MM.1S (cell line): ENCODE measurements at regions not wholly inside any gene's neighbourhood (a gene's known extent, or its start where the extent isn't known, plus 50 kb on each side); places are given as distances from the start of the nearest gene placed in this dataset.

Experiments
- DNase-seq: peaks from one replicate; pipeline ENCODE4 v3.0.0-alpha.2; 2015
- H2AFZ ChIP-seq: fragments of 300-600 bp; sonication (generic); 2 replicates; pipeline ENCODE4 v1.6.0; 2016; ENCODE audit warnings: antibody characterized with exemption, low read length
- H3F3A ChIP-seq: fragments of 300-600 bp; sonication (generic); 2 replicates; pipeline ENCODE4 v1.6.1; 2016; ENCODE audit warnings: mild to moderate bottlenecking, antibody characterized with exemption, low read length, moderate library complexity, mixed read lengths; ENCODE audit not compliant: insufficient read depth
- H3K27ac ChIP-seq: fragments of 300-600 bp; sonication (generic); 2 replicates; pipeline ENCODE4 v1.5.1; 2016; ENCODE audit warnings: mild to moderate bottlenecking, low read length
- H3K27me3 ChIP-seq: fragments of 300-600 bp; sonication (generic); replicated peaks from 2 replicates; pipeline ENCODE4 v1.6.0; 2016; ENCODE audit warnings: low read length; ENCODE audit not compliant: insufficient read depth
- H3K36me3 ChIP-seq: fragments of 300-600 bp; sonication (generic); replicated peaks from 2 replicates; pipeline ENCODE4 v1.6.1; 2016; ENCODE audit warnings: mild to moderate bottlenecking, low read length, mixed read lengths; ENCODE audit not compliant: insufficient read depth
- H3K4me1 ChIP-seq: fragments of 300-600 bp; sonication (generic); 2 replicates; pipeline ENCODE4 v1.6.1; 2016; ENCODE audit warnings: low read length, mixed read lengths
- H3K4me2 ChIP-seq: fragments of 300-600 bp; sonication (generic); 2 replicates; pipeline ENCODE4 v1.6.0; 2016; ENCODE audit warnings: low read depth, low read length
- H3K4me3 ChIP-seq: fragments of 300-600 bp; sonication (generic); 2 replicates; pipeline ENCODE4 v1.5.1; 2016; ENCODE audit warnings: low read length, mixed read lengths
- H3K79me2 ChIP-seq: fragments of 300-600 bp; sonication (generic); 2 replicates; pipeline ENCODE4 v1.6.1; 2016; ENCODE audit warnings: mixed run types, low read length, mixed read lengths
- H3K9ac ChIP-seq: fragments of 300-600 bp; sonication (generic); 2 replicates; pipeline ENCODE4 v1.6.1; 2016; ENCODE audit warnings: low read length, mixed read lengths
- H3K9me2 ChIP-seq: fragments of 300-600 bp; sonication (generic); replicated peaks from 2 replicates; pipeline ENCODE4 v1.6.1; 2016; ENCODE audit warnings: mild to moderate bottlenecking, low read length, mixed read lengths; ENCODE audit not compliant: insufficient read depth
- H3K9me3 ChIP-seq: fragments of 300-600 bp; sonication (generic); replicated peaks from 2 replicates; pipeline ENCODE4 v1.6.1; 2016; ENCODE audit warnings: mild to moderate bottlenecking, low read length, mixed read lengths; ENCODE audit not compliant: insufficient read depth
- H4K20me1 ChIP-seq: fragments of 300-600 bp; sonication (generic); 2 replicates; pipeline ENCODE4 v1.6.1; 2016; ENCODE audit warnings: mild to moderate bottlenecking, low read length, moderate library complexity, mixed read lengths; ENCODE audit not compliant: insufficient read depth
- CTCF ChIP-seq: fragments of 300-600 bp; sonication (generic); IDR thresholded peaks from 2 replicates; pipeline ENCODE4 v1.5.1; 2016; ENCODE audit warnings: antibody characterized with exemption, low read length, mixed read lengths
- EZH2 ChIP-seq: fragments of 300-600 bp; sonication (generic); optimal IDR thresholded peaks from 2 replicates; pipeline ENCODE3; 2017; ENCODE audit warnings: low read depth, mild to moderate bottlenecking, antibody characterized with exemption, low read length, mixed read lengths
- EZH2phosphoT487 ChIP-seq: fragments of 300-600 bp; sonication (generic); IDR thresholded peaks from 2 replicates; pipeline ENCODE4 v1.6.1; 2018; ENCODE audit warnings: antibody characterized with exemption, low read length

GRCh38 chr4:156198511-156198910, 244.8 kb upstream of the CTSO start:
- Histone ChIP-seq H3K9me3 (no peaks in the 10 kb centered on the region), H3K4me1 (peaks cover 10% of the 10 kb centered on the region), H3F3A (peaks cover 4% of the 10 kb centered on the region; the same call in 1 of the 2 replicates), H4K20me1 (no peaks in the 10 kb centered on the region), H3K9ac (no peak overlapping the region), H2AFZ (no peak overlapping the region), H3K36me3 (no peaks in the 10 kb centered on the region), H3K79me2 (no peaks in the 10 kb centered on the region), H3K4me2 (no peak overlapping the region), H3K27ac (no peak overlapping the region), H3K4me3 (no peak overlapping the region), H3K27me3 (no peaks in the 10 kb centered on the region), H3K9me2 (no peaks in the 10 kb centered on the region)
- no peak for TF ChIP-seq EZH2
- no peak for TF ChIP-seq EZH2phosphoT487
- no peak for TF ChIP-seq CTCF
- DNase-seq = no peak

GRCh38 chr4:156197216-156197615, 243.6 kb upstream of the CTSO start:
- Histone ChIP-seq H2AFZ (no peak overlapping the region), H3K9ac (no peak overlapping the region), H3K9me2 (no peaks in the 10 kb centered on the region), H3K4me1 (peaks cover 20% of the 10 kb centered on the region), H4K20me1 (no peaks in the 10 kb centered on the region), H3K27ac (no peak overlapping the region), H3K4me2 (no peak overlapping the region), H3F3A (peaks cover 5% of the 10 kb centered on the region; the same call in 1 of the 2 replicates), H3K9me3 (no peaks in the 10 kb centered on the region), H3K4me3 (no peak overlapping the region), H3K36me3 (no peaks in the 10 kb centered on the region), H3K27me3 (no peaks in the 10 kb centered on the region), H3K79me2 (no peaks in the 10 kb centered on the region)
- DNase-seq = no peak
- TF ChIP-seq EZH2phosphoT487 = no peak
- TF ChIP-seq CTCF = no peak
- TF ChIP-seq EZH2 = no peak

- H3K4me3 ChIP-seq = no peak overlapping the region
- H2AFZ ChIP-seq = no peak overlapping the region
- peaks cover 5% of the 10 kb centered on the region; the same call in 1 of the 2 replicates for H3F3A ChIP-seq
- no peak overlapping the region for H3K27ac ChIP-seq
- no peaks in the 10 kb centered on the region for H3K27me3 ChIP-seq
- no peaks in the 10 kb centered on the region for H3K9me2 ChIP-seq
- H3K36me3 ChIP-seq = no peaks in the 10 kb centered on the region
- no peaks in the 10 kb centered on the region for H4K20me1 ChIP-seq
- no peak for DNase-seq
- no peak overlapping the region for H3K4me2 ChIP-seq
- H3K4me1 ChIP-seq = peaks cover 20% of the 10 kb centered on the region
- no peaks in the 10 kb centered on the region for H3K79me2 ChIP-seq
- no peak overlapping the region for H3K9ac ChIP-seq
- TF ChIP-seq EZH2phosphoT487 = no peak
- TF ChIP-seq CTCF = no peak
- TF ChIP-seq EZH2 = no peak
- H3K9me3 ChIP-seq = no peaks in the 10 kb centered on the region
Observed at GRCh38 chr4:156196722-156197121, 243.1 kb upstream of the CTSO start.
